ENCODE measurements at regions not wholly inside any gene's neighbourhood (a gene's known extent, or its start where the extent isn't known, plus 50 kb on each side); places are given as distances from the start of the nearest gene placed in this dataset.

DNA sequence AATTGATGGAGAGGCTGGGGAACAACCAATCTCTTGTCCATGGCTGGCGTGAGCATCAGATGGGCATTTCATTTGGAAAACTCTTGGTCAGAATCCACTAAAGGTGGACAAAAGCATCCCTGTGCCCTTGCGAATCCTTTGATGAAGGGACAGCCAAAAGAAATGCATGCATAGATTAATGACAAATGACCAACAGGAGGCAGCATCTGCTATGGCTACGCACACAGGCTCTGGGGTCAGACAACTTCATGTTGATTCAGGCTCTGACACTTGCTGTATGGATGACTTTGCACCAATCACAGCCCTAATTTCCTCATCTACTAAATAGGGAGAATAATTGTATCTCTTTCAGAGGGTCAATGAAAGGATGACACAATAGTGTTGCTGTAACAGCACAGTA lies 117.5 kb downstream of the ASCL4 start:
- Histone ChIP-seq H3K9me3 (ENCODE audit: control insufficient read depth, low read depth, low read length) (no peaks in the 10 kb centered on the region), H3K27me3 (ENCODE audit: control insufficient read depth, insufficient read depth, low read length) (peaks cover 2% of the 10 kb centered on the region), H3K4me3 (ENCODE audit: low read length) (no peak overlapping the region), H3K36me3 (ENCODE audit: control insufficient read depth, insufficient read depth, low read length) (no peaks in the 10 kb centered on the region), H3K27ac (ENCODE audit: low read length) (no peak overlapping the region), H3K4me1 (ENCODE audit: control insufficient read depth, insufficient read depth, low read length) (no peaks in the 10 kb centered on the region)
- no peak for DNase-seq
- WGBS (ENCODE audit: insufficient coverage, low lambda C conversion rate): 60% methylated on average over 1 of the region's 3 CpGs

DNA sequence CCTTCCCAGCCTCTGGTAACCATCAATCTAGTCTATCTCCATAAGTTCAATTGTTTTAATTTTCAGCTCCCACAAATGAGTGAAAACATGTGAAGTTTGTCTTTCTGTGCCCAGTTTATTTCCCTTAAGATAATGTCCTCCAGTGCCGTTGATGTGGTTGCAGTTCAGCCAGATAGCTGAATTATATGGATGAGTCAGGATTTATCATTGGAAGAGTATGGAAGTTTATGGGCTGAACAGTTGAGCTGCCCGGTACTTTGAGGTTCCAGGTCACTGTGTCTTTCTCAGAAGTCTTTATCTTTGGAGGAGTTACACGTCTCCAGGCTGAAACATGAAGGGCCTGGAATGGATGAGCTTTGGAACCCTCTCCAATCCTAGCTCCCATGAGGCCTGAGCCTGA lies 120.1 kb downstream of the ASCL4 start:
- WGBS (ENCODE audit: insufficient coverage, low lambda C conversion rate): no CpG with 5 or more reads among the region's 3 CpGs
- Histone ChIP-seq H3K9me3 (ENCODE audit: control insufficient read depth, low read depth, low read length) (no peaks in the 10 kb centered on the region), H3K4me3 (ENCODE audit: low read length) (no peak overlapping the region)

DNA sequence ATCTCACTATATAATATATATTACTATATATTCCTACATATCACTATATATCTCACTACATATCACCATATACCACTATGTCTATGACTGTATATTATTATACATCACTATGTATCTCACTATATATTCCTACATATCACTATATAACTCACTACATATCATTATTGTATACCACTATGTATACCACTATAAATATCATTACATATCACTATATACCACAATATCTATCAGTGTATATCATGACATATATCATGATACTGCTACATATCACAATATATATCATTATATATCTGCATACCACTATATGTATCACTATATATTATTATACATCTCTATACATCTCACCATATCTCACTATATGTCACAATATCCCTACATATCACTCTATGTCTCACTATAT lies 121.5 kb downstream of the ASCL4 start:
- DNase-seq: no peak
- no peaks in the 10 kb centered on the region for H3K4me1 ChIP-seq (ENCODE audit: control insufficient read depth, insufficient read depth, low read length)
- H3K4me3 ChIP-seq (ENCODE audit: low read length): no peak overlapping the region
- H3K36me3 ChIP-seq (ENCODE audit: control insufficient read depth, insufficient read depth, low read length): no peaks in the 10 kb centered on the region
- H3K27ac ChIP-seq (ENCODE audit: low read length): no peak overlapping the region
- H3K9me3 ChIP-seq (ENCODE audit: control insufficient read depth, low read depth, low read length): no peaks in the 10 kb centered on the region
- peaks cover 7% of the 10 kb centered on the region for H3K27me3 ChIP-seq (ENCODE audit: control insufficient read depth, insufficient read depth, low read length)

More for the DNA sequence above, 120.1 kb downstream of the ASCL4 start:
- DNase-seq: no peak
- Histone ChIP-seq H3K27me3 (ENCODE audit: control insufficient read depth, insufficient read depth, low read length) (peaks cover 5% of the 10 kb centered on the region), H3K36me3 (ENCODE audit: control insufficient read depth, insufficient read depth, low read length) (no peaks in the 10 kb centered on the region), H3K27ac (ENCODE audit: low read length) (no peak overlapping the region), H3K4me1 (ENCODE audit: control insufficient read depth, insufficient read depth, low read length) (no peaks in the 10 kb centered on the region)

DNA sequence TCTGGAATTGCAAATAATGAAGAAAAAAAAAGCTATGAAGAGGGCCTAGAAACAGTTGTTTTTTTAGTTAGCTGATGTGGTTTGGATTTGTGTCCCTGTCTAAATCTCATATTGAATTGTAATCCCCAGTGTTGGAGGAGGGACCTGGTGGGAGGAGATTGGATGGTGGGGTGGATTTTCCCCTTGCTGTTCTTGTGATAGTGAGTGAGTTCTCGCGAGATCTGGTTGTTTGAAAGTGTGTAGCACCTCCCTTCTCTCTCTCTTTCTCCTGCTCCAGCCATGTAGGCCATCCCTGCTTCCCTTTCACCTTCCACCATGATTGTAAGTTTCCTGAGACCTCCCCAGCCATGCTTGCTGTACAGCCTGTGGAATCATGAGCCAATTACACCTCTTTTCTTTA lies 126.1 kb downstream of the ASCL4 start:
- H3K4me1 ChIP-seq (ENCODE audit: control insufficient read depth, insufficient read depth, low read length): no peaks in the 10 kb centered on the region
- peaks cover 42% of the 10 kb centered on the region for H3K27me3 ChIP-seq (ENCODE audit: control insufficient read depth, insufficient read depth, low read length)
- no peaks in the 10 kb centered on the region for H3K9me3 ChIP-seq (ENCODE audit: control insufficient read depth, low read depth, low read length)
- H3K27ac ChIP-seq (ENCODE audit: low read length): no peak overlapping the region
- no peak overlapping the region for H3K4me3 ChIP-seq (ENCODE audit: low read length)
- DNase-seq: no peak
- H3K36me3 ChIP-seq (ENCODE audit: control insufficient read depth, insufficient read depth, low read length): no peaks in the 10 kb centered on the region
- WGBS (ENCODE audit: insufficient coverage, low lambda C conversion rate): no CpG with 5 or more reads among the region's 2 CpGs

DNA sequence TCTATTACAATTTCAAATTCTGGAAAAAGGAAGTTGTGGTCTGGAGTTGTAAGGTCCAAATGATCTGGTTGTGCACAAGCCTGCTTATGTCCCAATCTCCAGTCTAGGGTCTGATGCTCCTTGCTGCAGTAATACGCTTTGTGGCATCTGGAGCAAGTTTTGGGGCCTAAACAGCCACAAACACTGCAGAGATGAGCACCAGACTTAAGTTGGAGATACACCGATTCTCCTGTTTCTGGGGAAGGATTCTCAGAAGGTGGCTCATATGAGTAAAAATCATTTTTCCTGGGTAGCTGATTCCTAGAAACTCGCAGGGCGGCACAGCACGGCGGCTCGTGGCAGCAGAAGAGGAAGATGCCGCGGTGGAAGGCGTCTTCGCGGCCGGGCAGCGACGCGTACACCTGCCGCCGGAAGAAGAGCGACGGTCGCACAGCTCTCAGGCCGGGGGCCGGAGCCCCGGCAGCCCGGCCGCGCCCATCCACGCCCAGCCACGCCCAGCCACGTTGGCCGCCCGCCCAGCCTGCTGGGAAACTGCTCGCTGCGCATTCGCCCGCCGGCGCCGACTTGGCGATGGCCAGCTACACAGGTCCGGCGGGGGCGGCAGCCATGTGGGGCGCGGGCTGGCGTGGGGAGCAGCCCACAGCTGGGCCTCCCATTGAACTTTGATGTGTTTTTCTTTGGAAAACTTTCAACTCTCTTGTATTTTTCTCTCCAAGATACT lies 129.0 kb downstream of the ASCL4 start:
- no CpG with 5 or more reads among the region's 46 CpGs for WGBS (ENCODE audit: insufficient coverage, low lambda C conversion rate)
- H3K27me3 ChIP-seq (ENCODE audit: control insufficient read depth, insufficient read depth, low read length): peaks cover 62% of the 10 kb centered on the region
- peak; percentile 26 to 62 for DNase-seq

DNA sequence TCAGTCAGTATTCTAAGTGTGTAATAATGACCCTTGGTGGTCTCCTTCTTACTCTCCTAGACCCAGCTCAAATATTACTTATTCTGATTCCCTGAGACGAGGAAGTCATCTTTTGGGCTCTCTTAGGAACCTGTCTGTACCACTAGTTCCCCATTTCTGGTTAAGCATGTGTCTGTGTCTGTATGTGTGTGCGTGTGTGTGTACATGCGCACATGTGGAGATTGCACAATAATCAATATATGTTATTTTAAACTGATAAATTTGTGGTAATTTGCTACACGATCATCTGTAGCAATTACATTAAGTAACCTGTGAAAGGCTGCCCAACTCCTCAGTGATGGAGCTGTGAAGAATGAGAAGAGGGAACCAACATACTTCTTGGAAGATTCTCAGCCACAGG lies 132.2 kb downstream of the ASCL4 start:
- WGBS (ENCODE audit: insufficient coverage, low lambda C conversion rate): 67% methylated on average over 1 of the region's 4 CpGs
- Histone ChIP-seq H3K4me3 (ENCODE audit: low read length) (no peak overlapping the region), H3K27me3 (ENCODE audit: control insufficient read depth, insufficient read depth, low read length) (peaks cover 68% of the 10 kb centered on the region), H3K9me3 (ENCODE audit: control insufficient read depth, low read depth, low read length) (no peaks in the 10 kb centered on the region), H3K27ac (ENCODE audit: low read length) (no peak overlapping the region), H3K36me3 (ENCODE audit: control insufficient read depth, insufficient read depth, low read length) (no peaks in the 10 kb centered on the region), H3K4me1 (ENCODE audit: control insufficient read depth, insufficient read depth, low read length) (no peaks in the 10 kb centered on the region)
- DNase-seq: no peak

More for the DNA sequence above, 129.0 kb downstream of the ASCL4 start:
- no peak overlapping the region for H3K4me3 ChIP-seq (ENCODE audit: low read length)
- H3K4me1 ChIP-seq (ENCODE audit: control insufficient read depth, insufficient read depth, low read length): no peaks in the 10 kb centered on the region
- H3K27ac ChIP-seq (ENCODE audit: low read length): no peak overlapping the region
- no peaks in the 10 kb centered on the region for H3K9me3 ChIP-seq (ENCODE audit: control insufficient read depth, low read depth, low read length)
- H3K36me3 ChIP-seq (ENCODE audit: control insufficient read depth, insufficient read depth, low read length): no peaks in the 10 kb centered on the region

DNA sequence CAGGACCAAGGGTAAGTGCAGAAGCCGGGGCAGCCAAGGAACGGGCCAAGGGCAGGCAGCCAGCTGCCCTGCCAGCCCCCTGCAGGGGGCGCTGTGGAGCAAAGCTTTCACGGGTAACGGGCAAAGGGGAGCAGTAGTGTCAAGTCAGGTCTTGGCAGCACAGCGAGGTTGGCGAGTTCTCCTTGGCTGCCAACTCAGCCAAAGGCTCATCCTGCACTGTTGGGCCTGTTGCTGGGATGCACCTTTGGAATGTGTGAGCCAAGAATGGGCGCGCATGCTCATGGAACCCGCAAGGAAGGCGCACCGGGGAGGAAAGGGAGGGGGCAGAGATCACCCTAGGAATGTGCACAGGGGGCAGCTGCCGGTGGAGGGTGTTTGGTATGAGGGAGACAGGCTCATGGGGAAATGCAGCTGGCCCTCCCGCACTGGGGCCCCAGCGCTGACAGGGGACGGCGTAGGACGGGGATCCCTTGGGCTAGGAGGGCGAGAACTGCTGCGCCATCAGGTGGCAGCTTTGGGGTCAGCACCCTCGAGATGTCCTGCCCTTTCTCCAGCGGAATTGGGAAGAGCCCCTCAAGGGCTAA lies 138.0 kb downstream of the ASCL4 start:
- no peaks in the 10 kb centered on the region for H3K9me3 ChIP-seq (ENCODE audit: control insufficient read depth, low read depth, low read length)
- WGBS (ENCODE audit: insufficient coverage, low lambda C conversion rate): 0% methylated on average over 2 of the region's 22 CpGs

DNA sequence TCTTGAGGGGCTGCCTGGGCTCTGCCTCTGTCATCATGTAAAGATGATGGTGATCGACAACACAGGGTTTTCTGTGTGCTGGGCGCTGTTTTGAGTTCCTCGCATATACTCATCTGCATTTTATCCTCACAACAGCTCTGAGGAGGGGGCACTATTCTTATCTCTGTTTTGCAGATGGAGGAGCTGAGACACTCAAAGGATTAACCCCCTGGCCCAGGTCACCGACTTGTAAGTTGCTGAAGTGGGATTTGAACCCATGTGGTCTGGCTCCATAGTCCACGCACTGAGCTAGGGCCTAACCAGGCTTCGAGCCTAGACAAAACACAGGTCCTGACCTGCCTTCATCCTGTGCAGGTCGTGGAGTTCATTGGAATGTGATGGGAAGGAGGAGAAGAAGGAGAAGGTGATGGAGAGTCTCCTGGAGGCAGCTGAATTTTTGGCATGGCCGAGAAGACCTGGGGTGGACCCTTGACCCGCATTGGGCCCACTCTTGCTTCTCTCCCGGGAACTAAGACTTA lies 140.0 kb downstream of the ASCL4 start:
- 60% methylated on average over 1 of the region's 10 CpGs for WGBS (ENCODE audit: insufficient coverage, low lambda C conversion rate)
- no peak overlapping the region for H3K4me3 ChIP-seq (ENCODE audit: low read length)
- H3K27me3 ChIP-seq (ENCODE audit: control insufficient read depth, insufficient read depth, low read length): peaks cover 27% of the 10 kb centered on the region
- H3K4me1 ChIP-seq (ENCODE audit: control insufficient read depth, insufficient read depth, low read length): no peaks in the 10 kb centered on the region
- no peak overlapping the region for H3K27ac ChIP-seq (ENCODE audit: low read length)
- DNase-seq: no peak
- H3K9me3 ChIP-seq (ENCODE audit: control insufficient read depth, low read depth, low read length): no peaks in the 10 kb centered on the region
- no peaks in the 10 kb centered on the region for H3K36me3 ChIP-seq (ENCODE audit: control insufficient read depth, insufficient read depth, low read length)

More for the DNA sequence above, 138.0 kb downstream of the ASCL4 start:
- Histone ChIP-seq H3K4me1 (ENCODE audit: control insufficient read depth, insufficient read depth, low read length) (no peaks in the 10 kb centered on the region), H3K4me3 (ENCODE audit: low read length) (no peak overlapping the region), H3K27me3 (ENCODE audit: control insufficient read depth, insufficient read depth, low read length) (peaks cover 39% of the 10 kb centered on the region), H3K36me3 (ENCODE audit: control insufficient read depth, insufficient read depth, low read length) (no peaks in the 10 kb centered on the region), H3K27ac (ENCODE audit: low read length) (no peak overlapping the region)
- DNase-seq: no peak

DNA sequence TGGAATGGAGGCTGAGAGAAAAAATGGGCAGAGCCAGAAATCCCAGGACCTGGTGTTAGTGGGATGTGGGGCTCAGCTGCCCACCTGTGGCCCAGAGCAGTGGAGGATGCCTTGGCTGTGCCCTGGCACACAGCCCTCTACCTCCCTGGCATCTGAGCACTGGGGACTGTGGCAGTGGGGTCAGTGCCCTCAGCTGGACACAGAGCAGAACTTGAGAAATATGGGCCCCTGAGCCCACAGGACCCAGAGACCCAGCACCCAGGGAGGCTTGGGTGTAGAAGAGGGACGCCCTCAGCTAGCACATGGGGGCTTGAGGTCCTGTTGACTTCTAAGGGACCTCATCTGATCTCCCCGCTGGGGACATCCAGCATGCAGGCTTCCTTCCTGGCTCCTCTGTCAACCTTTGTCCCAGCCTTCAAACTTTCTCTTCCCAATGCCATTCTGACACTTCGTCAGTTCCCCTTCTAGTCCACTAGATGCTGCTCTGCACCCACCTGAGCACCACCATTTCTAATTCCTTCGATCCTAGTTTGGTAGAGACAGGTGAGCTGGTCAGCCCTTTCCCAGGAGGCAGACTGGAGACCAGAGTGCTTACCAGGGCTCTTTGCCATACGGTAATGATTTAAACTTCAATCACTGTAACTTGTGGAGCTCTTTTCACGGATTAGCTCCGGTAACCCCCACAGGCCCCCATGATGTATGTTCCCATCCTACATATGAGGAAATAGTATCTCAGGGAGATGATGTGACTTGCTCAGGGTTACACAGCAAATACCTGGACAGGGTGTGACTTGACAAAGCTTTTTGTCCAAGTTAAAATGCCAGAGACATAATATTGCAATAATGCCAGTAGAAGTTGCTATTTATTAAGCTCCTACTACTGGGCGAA lies 143.7 kb downstream of the ASCL4 start:
- no peak overlapping the region for H3K27ac ChIP-seq (ENCODE audit: low read length)
- no peaks in the 10 kb centered on the region for H3K4me1 ChIP-seq (ENCODE audit: control insufficient read depth, insufficient read depth, low read length)
- H3K36me3 ChIP-seq (ENCODE audit: control insufficient read depth, insufficient read depth, low read length): no peaks in the 10 kb centered on the region
- DNase-seq: peak; percentile 14 to 32
- no peaks in the 10 kb centered on the region for H3K9me3 ChIP-seq (ENCODE audit: control insufficient read depth, low read depth, low read length)
- H3K4me3 ChIP-seq (ENCODE audit: low read length): no peak overlapping the region
- WGBS (ENCODE audit: insufficient coverage, low lambda C conversion rate): no CpG with 5 or more reads among the region's 8 CpGs
- H3K27me3 ChIP-seq (ENCODE audit: control insufficient read depth, insufficient read depth, low read length): peaks cover 12% of the 10 kb centered on the region

DNA sequence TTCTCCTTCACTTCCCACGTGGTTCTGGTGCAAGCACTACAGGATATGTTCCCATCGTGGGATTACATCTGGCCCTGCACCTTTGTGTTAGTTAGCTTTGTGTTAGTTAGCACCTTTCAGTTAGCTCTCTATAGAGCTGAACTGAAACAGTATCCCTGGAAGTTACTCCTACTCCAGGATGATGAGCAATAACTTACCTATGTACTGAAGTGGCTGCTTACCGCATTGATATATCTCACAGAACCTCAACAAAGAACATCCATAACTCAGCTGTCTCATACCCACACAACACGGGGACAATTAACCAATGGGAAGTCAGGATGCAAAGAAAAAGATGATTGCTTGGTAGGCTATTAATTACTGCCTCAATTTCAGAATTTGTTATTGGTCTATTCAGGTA lies 146.6 kb downstream of the ASCL4 start:
- no peaks in the 10 kb centered on the region for H3K36me3 ChIP-seq (ENCODE audit: control insufficient read depth, insufficient read depth, low read length)
- WGBS (ENCODE audit: insufficient coverage, low lambda C conversion rate): no CpG with 5 or more reads among the region's 4 CpGs
- no peaks in the 10 kb centered on the region for H3K4me1 ChIP-seq (ENCODE audit: control insufficient read depth, insufficient read depth, low read length)
- DNase-seq: no peak
- no peak overlapping the region for H3K27ac ChIP-seq (ENCODE audit: low read length)
- no peaks in the 10 kb centered on the region for H3K9me3 ChIP-seq (ENCODE audit: control insufficient read depth, low read depth, low read length)
- H3K27me3 ChIP-seq (ENCODE audit: control insufficient read depth, insufficient read depth, low read length): peaks cover 5% of the 10 kb centered on the region
- no peak overlapping the region for H3K4me3 ChIP-seq (ENCODE audit: low read length)
